ENCODE measurements at regions not wholly inside any gene's neighbourhood (a gene's known extent, or its start where the extent isn't known, plus 50 kb on each side); places are given as distances from the start of the nearest gene placed in this dataset.

DNA sequence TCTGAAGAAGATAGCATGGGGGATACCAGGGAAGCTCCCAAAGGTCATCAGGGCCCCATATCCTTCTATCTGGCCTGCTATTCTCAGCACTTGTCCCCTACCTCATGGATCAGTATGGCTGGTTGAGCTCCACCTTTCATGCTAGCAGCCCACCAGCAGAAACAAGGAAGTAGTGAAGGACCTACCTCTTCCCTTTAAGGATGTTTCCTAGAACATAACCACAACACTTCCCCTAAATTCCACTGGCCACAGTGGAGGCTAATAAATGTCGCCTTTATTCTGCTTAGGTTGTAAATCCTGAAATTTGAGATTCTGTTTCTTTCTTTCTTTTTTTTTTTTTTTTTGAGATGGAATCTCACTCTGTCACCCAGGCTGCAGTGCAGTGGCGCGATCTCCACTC lies 128.6 kb upstream of the PARP11 start:
- Mint-ChIP-seq H3K9me3 (no peaks in the 10 kb centered on the region), H3K4me3 (no peak overlapping the region), H3K36me3 (no peaks in the 10 kb centered on the region), H3K27me3 (no peaks in the 10 kb centered on the region), H3K27ac (no peak overlapping the region), H3K4me1 (peaks cover 24% of the 10 kb centered on the region)

DNA sequence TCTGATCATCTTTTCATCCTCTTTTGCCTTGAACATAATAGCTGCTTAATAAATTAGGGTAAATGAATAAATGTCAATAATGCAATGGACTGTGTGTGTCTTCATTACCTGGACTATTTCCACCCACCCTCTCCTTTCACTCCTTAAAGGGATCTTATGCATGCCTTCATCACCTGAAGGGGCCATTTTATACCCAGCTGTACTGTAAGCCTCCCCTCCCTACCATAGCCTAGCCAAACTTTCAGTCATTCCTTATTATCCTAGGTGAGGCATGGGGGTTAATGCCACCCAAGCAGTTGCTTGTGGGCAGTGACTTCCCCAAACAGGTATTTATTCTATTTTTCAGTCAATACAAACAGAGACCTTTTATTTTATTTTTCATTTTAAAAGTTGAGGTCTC lies 127.8 kb upstream of the PARP11 start:
- Mint-ChIP-seq H3K4me3 (no peak overlapping the region), H3K9me3 (no peaks in the 10 kb centered on the region), H3K27me3 (no peaks in the 10 kb centered on the region), H3K36me3 (no peaks in the 10 kb centered on the region), H3K27ac (no peak overlapping the region), H3K4me1 (peaks cover 28% of the 10 kb centered on the region)

GRCh38 chr12:3999904-4000303 lies 126.7 kb upstream of the PARP11 start:
- no peaks in the 10 kb centered on the region for H3K27me3 Mint-ChIP-seq
- no peaks in the 10 kb centered on the region for H3K9me3 Mint-ChIP-seq
- no peak overlapping the region for H3K27ac Mint-ChIP-seq
- H3K4me3 Mint-ChIP-seq, result no peak overlapping the region
- peaks cover 33% of the 10 kb centered on the region for H3K4me1 Mint-ChIP-seq
- H3K36me3 Mint-ChIP-seq, result no peaks in the 10 kb centered on the region

DNA sequence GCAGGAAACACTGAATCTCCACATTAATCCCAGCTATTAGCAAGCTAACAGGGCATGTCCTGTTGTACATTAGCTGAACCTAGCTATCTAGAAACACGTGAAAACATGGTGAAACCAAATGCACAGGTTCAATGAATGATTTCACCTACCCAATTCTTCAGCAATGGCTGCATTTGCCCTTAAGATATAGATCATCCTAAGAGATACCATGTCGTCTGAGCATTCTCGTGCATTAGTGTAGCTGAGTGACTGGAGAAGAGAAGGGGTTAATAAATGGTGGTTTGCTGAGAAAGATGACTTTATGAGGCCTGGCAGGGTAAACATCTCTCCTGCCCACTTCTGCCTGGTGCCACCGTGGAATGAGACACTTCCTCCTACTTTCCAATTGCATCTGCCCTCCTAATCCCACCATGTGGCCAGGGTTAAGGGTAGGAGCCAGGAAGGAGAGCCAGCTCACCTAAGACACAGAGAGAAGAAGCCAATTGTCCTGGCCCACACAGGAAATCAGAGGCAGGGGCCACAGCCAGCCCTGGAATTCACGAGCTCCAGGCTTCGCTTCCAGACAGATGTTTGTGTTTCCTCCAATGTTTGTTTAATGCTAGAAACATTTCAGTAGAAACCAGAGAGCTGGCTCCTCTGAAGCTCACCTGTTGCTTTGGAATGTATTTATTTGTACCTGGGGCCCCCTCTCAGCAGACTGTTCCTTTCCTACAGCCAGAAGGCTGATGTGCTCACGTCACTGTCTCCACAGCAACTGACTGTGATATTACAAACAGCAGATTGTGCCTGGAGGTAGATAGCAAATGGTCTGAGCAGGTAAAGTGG lies 126.0 kb upstream of the PARP11 start:
- Mint-ChIP-seq H3K4me1 (peaks cover 33% of the 10 kb centered on the region), H3K36me3 (no peaks in the 10 kb centered on the region), H3K4me3 (no peak overlapping the region), H3K27me3 (no peaks in the 10 kb centered on the region), H3K27ac (no peak overlapping the region), H3K9me3 (no peaks in the 10 kb centered on the region)

DNA sequence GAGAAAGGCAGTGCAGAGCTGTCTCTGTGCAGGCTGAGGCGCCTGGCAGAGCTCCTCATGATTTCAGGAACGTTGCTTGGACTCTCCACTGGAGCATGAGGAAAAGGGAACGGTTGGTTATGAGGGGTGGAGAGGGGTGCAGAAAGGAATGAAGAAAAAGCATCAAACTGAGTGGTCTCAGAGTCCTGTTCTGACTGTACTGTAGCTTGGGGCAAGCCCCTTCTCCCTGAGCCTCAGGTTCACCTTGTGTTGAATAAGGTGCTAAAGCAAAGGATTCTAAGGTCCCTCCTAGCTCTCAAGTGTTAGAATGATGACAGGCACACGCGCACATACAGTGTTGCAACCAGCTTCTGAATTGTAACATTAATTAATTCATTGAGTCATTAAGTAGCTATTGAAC lies 125.2 kb upstream of the PARP11 start:
- no peaks in the 10 kb centered on the region for H3K36me3 Mint-ChIP-seq
- peaks cover 33% of the 10 kb centered on the region for H3K4me1 Mint-ChIP-seq
- H3K27ac Mint-ChIP-seq, result no peak overlapping the region
- no peaks in the 10 kb centered on the region for H3K9me3 Mint-ChIP-seq
- H3K4me3 Mint-ChIP-seq, result no peak overlapping the region
- H3K27me3 Mint-ChIP-seq, result no peaks in the 10 kb centered on the region

GRCh38 chr12:3996322-3996721 lies 123.1 kb upstream of the PARP11 start:
- Mint-ChIP-seq H3K4me1 (peaks cover 33% of the 10 kb centered on the region), H3K4me3 (no peak overlapping the region), H3K36me3 (no peaks in the 10 kb centered on the region), H3K27me3 (no peaks in the 10 kb centered on the region), H3K9me3 (no peaks in the 10 kb centered on the region), H3K27ac (peak overlapping the region; percentile 68)

- H3K36me3 Mint-ChIP-seq, result no peaks in the 10 kb centered on the region
- H3K27ac Mint-ChIP-seq, result no peak overlapping the region
- H3K9me3 Mint-ChIP-seq, result no peaks in the 10 kb centered on the region
- peaks cover 33% of the 10 kb centered on the region for H3K4me1 Mint-ChIP-seq
- H3K4me3 Mint-ChIP-seq, result no peak overlapping the region
- no peaks in the 10 kb centered on the region for H3K27me3 Mint-ChIP-seq
Observed at GRCh38 chr12:3995306-3995705, 122.1 kb upstream of the PARP11 start.

- no peaks in the 10 kb centered on the region for H3K9me3 Mint-ChIP-seq
- peaks cover 30% of the 10 kb centered on the region for H3K4me1 Mint-ChIP-seq
- H3K4me3 Mint-ChIP-seq, result no peak overlapping the region
- H3K36me3 Mint-ChIP-seq, result no peaks in the 10 kb centered on the region
- H3K27ac Mint-ChIP-seq, result no peak overlapping the region
- H3K27me3 Mint-ChIP-seq, result no peaks in the 10 kb centered on the region
Observed at GRCh38 chr12:3994500-3994899, 121.3 kb upstream of the PARP11 start.

GRCh38 chr12:3992945-3993344 lies 119.7 kb upstream of the PARP11 start:
- H3K4me1 Mint-ChIP-seq, result peaks cover 41% of the 10 kb centered on the region

DNA sequence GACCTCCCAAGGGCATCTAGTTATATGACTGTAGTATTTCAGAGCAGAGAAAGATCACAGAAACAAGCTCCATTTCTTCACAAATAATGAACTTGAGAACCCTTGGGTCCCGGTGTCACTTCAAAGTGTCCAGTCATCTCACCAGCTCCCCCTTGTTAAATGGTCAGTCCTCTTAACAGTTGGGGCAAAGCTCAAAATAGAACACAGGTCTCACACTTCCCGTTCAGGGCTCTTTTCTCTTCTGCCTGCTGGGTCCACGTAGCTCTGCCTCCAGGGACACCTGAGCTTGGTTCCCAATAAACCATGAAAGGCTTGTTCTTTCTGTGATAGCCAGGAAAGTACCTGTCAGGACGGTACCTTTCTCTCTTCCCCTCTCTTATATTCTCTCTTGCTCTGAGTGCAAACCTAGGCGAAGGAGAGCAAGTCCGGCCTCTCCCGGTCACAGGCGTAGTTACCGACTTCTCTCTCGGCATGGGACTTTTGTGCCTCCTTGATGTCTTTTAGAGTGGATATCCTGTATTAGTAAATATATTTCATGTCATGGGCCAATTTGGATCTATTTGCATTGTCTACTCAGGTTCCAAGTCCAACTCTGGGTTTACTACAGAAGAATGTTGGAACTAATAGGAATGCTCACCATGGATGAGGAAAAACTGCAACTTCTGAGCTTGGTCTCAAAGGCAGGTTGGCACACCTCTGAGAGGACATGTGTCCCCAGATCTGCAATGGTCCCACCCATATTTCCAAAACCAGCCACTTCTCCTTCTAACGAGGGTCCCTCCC lies 118.8 kb upstream of the PARP11 start:
- Mint-ChIP-seq H3K36me3 (no peaks in the 10 kb centered on the region), H3K4me1 (peaks cover 44% of the 10 kb centered on the region), H3K27ac (no peak overlapping the region), H3K9me3 (no peaks in the 10 kb centered on the region), H3K27me3 (no peaks in the 10 kb centered on the region), H3K4me3 (no peak overlapping the region)

More at GRCh38 chr12:3992945-3993344, 119.7 kb upstream of the PARP11 start:
- H3K27ac Mint-ChIP-seq, result no peak overlapping the region
- H3K9me3 Mint-ChIP-seq, result no peaks in the 10 kb centered on the region
- no peaks in the 10 kb centered on the region for H3K27me3 Mint-ChIP-seq
- H3K4me3 Mint-ChIP-seq, result no peak overlapping the region
- H3K36me3 Mint-ChIP-seq, result no peaks in the 10 kb centered on the region

GRCh38 chr12:3990501-3991280 lies 117.5 kb upstream of the PARP11 start:
- Mint-ChIP-seq H3K36me3 (no peaks in the 10 kb centered on the region), H3K27me3 (no peaks in the 10 kb centered on the region), H3K4me3 (no peak overlapping the region), H3K9me3 (no peaks in the 10 kb centered on the region), H3K27ac (peak overlapping the region; percentile 41), H3K4me1 (peaks cover 47% of the 10 kb centered on the region)

DNA sequence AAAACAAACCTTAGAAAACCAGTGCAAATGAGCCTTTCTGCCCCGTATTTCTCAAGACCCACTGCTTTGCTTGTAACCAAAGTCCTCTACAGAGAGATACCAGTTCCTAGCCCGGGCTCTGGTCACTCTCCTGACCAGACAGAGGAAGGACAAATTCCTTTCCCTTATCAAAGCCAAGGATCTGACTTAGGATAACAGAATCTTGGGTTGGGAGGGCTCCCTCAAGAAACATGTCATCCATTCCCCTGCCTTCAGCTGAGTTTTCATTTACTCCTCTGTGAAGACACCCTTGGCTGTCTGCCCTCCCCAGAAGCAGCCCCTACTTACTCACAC lies 116.0 kb upstream of the PARP11 start:
- Mint-ChIP-seq H3K27ac (peak overlapping the region; percentile 3), H3K9me3 (no peaks in the 10 kb centered on the region), H3K36me3 (no peaks in the 10 kb centered on the region), H3K4me3 (peak overlapping the region; percentile 71), H3K27me3 (no peaks in the 10 kb centered on the region), H3K4me1 (peaks cover 46% of the 10 kb centered on the region)

GRCh38 chr12:3988519-3989217 lies 115.5 kb upstream of the PARP11 start:
- Mint-ChIP-seq H3K36me3 (no peaks in the 10 kb centered on the region), H3K4me1 (peaks cover 46% of the 10 kb centered on the region), H3K27ac (peak overlapping the region; percentile 3), H3K9me3 (no peaks in the 10 kb centered on the region), H3K4me3 (peak overlapping the region; percentile 71), H3K27me3 (no peaks in the 10 kb centered on the region)

- H3K27ac Mint-ChIP-seq, result no peak overlapping the region
- no peaks in the 10 kb centered on the region for H3K9me3 Mint-ChIP-seq
Observed at GRCh38 chr12:3987571-3987970, 114.4 kb upstream of the PARP11 start.

GRCh38 chr12:3980504-3981272 lies 107.5 kb upstream of the PARP11 start:
- Mint-ChIP-seq H3K4me1 (peaks cover 56% of the 10 kb centered on the region), H3K9me3 (no peaks in the 10 kb centered on the region), H3K4me3 (peak overlapping the region; percentile 34)

More at GRCh38 chr12:3987571-3987970, 114.4 kb upstream of the PARP11 start:
- no peaks in the 10 kb centered on the region for H3K36me3 Mint-ChIP-seq
- H3K4me1 Mint-ChIP-seq, result peaks cover 46% of the 10 kb centered on the region
- no peaks in the 10 kb centered on the region for H3K27me3 Mint-ChIP-seq
- no peak overlapping the region for H3K4me3 Mint-ChIP-seq

More at GRCh38 chr12:3980504-3981272, 107.5 kb upstream of the PARP11 start:
- H3K27ac Mint-ChIP-seq, result peak overlapping the region; percentile 66
- H3K27me3 Mint-ChIP-seq, result no peaks in the 10 kb centered on the region
- peaks cover 4% of the 10 kb centered on the region for H3K36me3 Mint-ChIP-seq
